ENCODE measurements at regions not wholly inside any gene's neighbourhood (a gene's known extent, or its start where the extent isn't known, plus 50 kb on each side); places are given as distances from the start of the nearest gene placed in this dataset.

GRCh38 chr11:12315024-12315423 lies 62.3 kb upstream of the PARVA start:
- DNase-seq (no peak), ATAC-seq (no peak)
- Mint-ChIP-seq H3K36me3 (ENCODE audit: low read depth) (peaks cover 6% of the 10 kb centered on the region), H3K27ac (no peak overlapping the region), H3K27me3 (no peaks in the 10 kb centered on the region), H3K4me3 (no peak overlapping the region), H3K4me1 (no peaks in the 10 kb centered on the region)
- no peaks in the 10 kb centered on the region for H3K9me3 ChIP-seq (ENCODE audit: control insufficient read depth, low read length, poor library complexity, severe bottlenecking)

GRCh38 chr11:12316432-12316831 lies 60.9 kb upstream of the PARVA start:
- no peaks in the 10 kb centered on the region for H3K9me3 ChIP-seq (ENCODE audit: control insufficient read depth, low read length, poor library complexity, severe bottlenecking)
- ATAC-seq (no peak), DNase-seq (no peak)
- no peaks in the 10 kb centered on the region for H3K27me3 Mint-ChIP-seq
- H3K36me3 Mint-ChIP-seq (ENCODE audit: low read depth) = peaks cover 6% of the 10 kb centered on the region
- peaks cover 4% of the 10 kb centered on the region for H3K4me1 Mint-ChIP-seq
- H3K4me3 Mint-ChIP-seq = no peak overlapping the region
- no peak overlapping the region for H3K27ac Mint-ChIP-seq

GRCh38 chr11:12318791-12319438 lies 58.5 kb upstream of the PARVA start:
- no peak for DNase-seq
- H3K36me3 Mint-ChIP-seq (ENCODE audit: low read depth) = peaks cover 6% of the 10 kb centered on the region
- no peaks in the 10 kb centered on the region for H3K27me3 Mint-ChIP-seq
- H3K27ac Mint-ChIP-seq = no peak overlapping the region
- H3K9me3 ChIP-seq (ENCODE audit: control insufficient read depth, low read length, poor library complexity, severe bottlenecking) = no peaks in the 10 kb centered on the region
- no peak for ATAC-seq
- no peak overlapping the region for H3K4me3 Mint-ChIP-seq
- H3K4me1 Mint-ChIP-seq = peaks cover 7% of the 10 kb centered on the region

- Mint-ChIP-seq H3K4me1 (peaks cover 7% of the 10 kb centered on the region), H3K36me3 (ENCODE audit: low read depth) (peaks cover 8% of the 10 kb centered on the region), H3K4me3 (no peak overlapping the region), H3K27me3 (no peaks in the 10 kb centered on the region), H3K27ac (no peak overlapping the region)
- no peak for DNase-seq
- no peak for ATAC-seq
- H3K9me3 ChIP-seq (ENCODE audit: control insufficient read depth, low read length, poor library complexity, severe bottlenecking) = no peaks in the 10 kb centered on the region
Measured at GRCh38 chr11:12319461-12319951, 57.9 kb upstream of the PARVA start.

GRCh38 chr11:12319988-12320387 lies 57.4 kb upstream of the PARVA start:
- no peaks in the 10 kb centered on the region for H3K9me3 ChIP-seq (ENCODE audit: control insufficient read depth, low read length, poor library complexity, severe bottlenecking)
- Mint-ChIP-seq H3K4me3 (no peak overlapping the region), H3K4me1 (peaks cover 7% of the 10 kb centered on the region), H3K27ac (no peak overlapping the region), H3K27me3 (no peaks in the 10 kb centered on the region), H3K36me3 (ENCODE audit: low read depth) (peaks cover 11% of the 10 kb centered on the region)
- no peak for ATAC-seq
- no peak for DNase-seq

- ATAC-seq = no peak
- H3K27me3 Mint-ChIP-seq = no peaks in the 10 kb centered on the region
- H3K27ac Mint-ChIP-seq = no peak overlapping the region
- peaks cover 7% of the 10 kb centered on the region for H3K4me1 Mint-ChIP-seq
- H3K4me3 Mint-ChIP-seq = peak overlapping the region; percentile 58
- peaks cover 11% of the 10 kb centered on the region for H3K36me3 Mint-ChIP-seq (ENCODE audit: low read depth)
- DNase-seq = no peak
- H3K9me3 ChIP-seq (ENCODE audit: control insufficient read depth, low read length, poor library complexity, severe bottlenecking) = no peaks in the 10 kb centered on the region
Measured at GRCh38 chr11:12321217-12321937, 56.0 kb upstream of the PARVA start.

- ATAC-seq (no peak), DNase-seq (no peak)
- H3K27me3 Mint-ChIP-seq = no peaks in the 10 kb centered on the region
- no peak overlapping the region for H3K4me3 Mint-ChIP-seq
- H3K9me3 ChIP-seq (ENCODE audit: control insufficient read depth, low read length, poor library complexity, severe bottlenecking) = no peaks in the 10 kb centered on the region
- H3K36me3 Mint-ChIP-seq (ENCODE audit: low read depth) = peaks cover 13% of the 10 kb centered on the region
- H3K27ac Mint-ChIP-seq = no peak overlapping the region
- peaks cover 7% of the 10 kb centered on the region for H3K4me1 Mint-ChIP-seq
Measured at GRCh38 chr11:12324585-12324984, 52.8 kb upstream of the PARVA start.
